Transverse colon (tissue), 3 donors: ENCODE measurements at regions not wholly inside any gene's neighbourhood (a gene's known extent, or its start where the extent isn't known, plus 50 kb on each side); places are given as distances from the start of the nearest gene placed in this dataset.

Experiments
- CTCF ChIP-seq, 5 experiments: fragments of 200-600 bp in 3 of 5; fragments of 450-650 bp in 2 of 5; sonication (generic) in 3 of 5; IDR thresholded peaks; 1 replicate in 2 of 5; 2 replicates in 3 of 5; pipeline ENCODE4 v1.5.1; 2016 to 2017; ENCODE audit warnings: antibody characterized with exemption in 5 of 5, inconsistent platforms in 3 of 5, mild to moderate bottlenecking in 2 of 5, moderate library complexity in 1 of 5
- POLR2A ChIP-seq: fragments of 450-650 bp; IDR thresholded peaks from one replicate; pipeline ENCODE4 v1.6.1; 2016; ENCODE audit warnings: antibody characterized with exemption, mild to moderate bottlenecking, moderate library complexity

DNA sequence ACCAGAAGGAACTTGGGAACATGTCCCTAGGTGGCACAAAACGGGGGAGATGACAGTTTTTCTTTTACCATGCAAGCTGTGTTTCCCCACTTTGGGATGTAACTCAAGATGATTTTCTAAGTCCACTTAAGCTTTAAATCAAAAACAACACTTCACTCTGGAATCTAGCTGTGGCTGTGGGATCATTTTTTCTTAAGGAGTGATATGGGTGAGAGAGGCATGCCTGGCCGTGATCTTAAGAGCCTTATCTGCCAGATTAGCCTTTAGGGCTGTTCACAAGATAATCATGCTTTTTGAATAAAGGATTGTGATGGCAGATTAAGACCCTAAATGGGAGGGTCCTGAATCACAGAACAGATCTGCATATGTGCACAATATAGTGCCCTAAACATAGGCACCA lies 384.8 kb upstream of the SEMA6D start:
- no peak for TF ChIP-seq POLR2A
- TF ChIP-seq CTCF (IDR thresholded peaks at IDR 0.05): no peak
